ENCODE measurements at regions not wholly inside any gene's neighbourhood (a gene's known extent, or its start where the extent isn't known, plus 50 kb on each side); places are given as distances from the start of the nearest gene placed in this dataset.

GRCh38 chr2:2941205-2941604 lies 436.4 kb downstream of the EIPR1 start:
- Mint-ChIP-seq H3K4me3 (no peak overlapping the region), H3K36me3 (ENCODE audit: low read depth) (peaks cover 6% of the 10 kb centered on the region), H3K27ac (ENCODE audit: unreplicated experiment) (no peak overlapping the region), H3K4me1 (peaks cover 4% of the 10 kb centered on the region), H3K27me3 (ENCODE audit: low read depth) (no peaks in the 10 kb centered on the region), H3K9me3 (peaks cover 2% of the 10 kb centered on the region)
- no peak for TF ChIP-seq CTCF (conservative IDR thresholded peaks at IDR 0.05)
- no peak for DNase-seq (ENCODE audit: low read depth, low spot score)

GRCh38 chr2:2940702-2941101 lies 436.9 kb downstream of the EIPR1 start:
- Mint-ChIP-seq H3K4me1 (peaks cover 4% of the 10 kb centered on the region), H3K4me3 (no peak overlapping the region), H3K36me3 (ENCODE audit: low read depth) (peaks cover 6% of the 10 kb centered on the region), H3K27ac (ENCODE audit: unreplicated experiment) (no peak overlapping the region), H3K9me3 (peaks cover 2% of the 10 kb centered on the region), H3K27me3 (ENCODE audit: low read depth) (no peaks in the 10 kb centered on the region)
- no peak for DNase-seq (ENCODE audit: low read depth, low spot score)
- no peak for TF ChIP-seq CTCF (conservative IDR thresholded peaks at IDR 0.05)

GRCh38 chr2:2940061-2940460 lies 437.6 kb downstream of the EIPR1 start:
- no peak for TF ChIP-seq CTCF (conservative IDR thresholded peaks at IDR 0.05)
- Mint-ChIP-seq H3K9me3 (peaks cover 2% of the 10 kb centered on the region), H3K36me3 (ENCODE audit: low read depth) (peaks cover 6% of the 10 kb centered on the region), H3K4me3 (no peak overlapping the region), H3K4me1 (peaks cover 6% of the 10 kb centered on the region), H3K27ac (ENCODE audit: unreplicated experiment) (no peak overlapping the region), H3K27me3 (ENCODE audit: low read depth) (no peaks in the 10 kb centered on the region)
- DNase-seq (ENCODE audit: low read depth, low spot score): no peak

- no peaks in the 10 kb centered on the region for H3K27me3 Mint-ChIP-seq (ENCODE audit: low read depth)
- peaks cover 6% of the 10 kb centered on the region for H3K36me3 Mint-ChIP-seq (ENCODE audit: low read depth)
- DNase-seq (ENCODE audit: low read depth, low spot score): no peak
- H3K9me3 Mint-ChIP-seq: no peaks in the 10 kb centered on the region
- no peak for TF ChIP-seq CTCF (conservative IDR thresholded peaks at IDR 0.05)
- H3K27ac Mint-ChIP-seq (ENCODE audit: unreplicated experiment): no peak overlapping the region
- no peak overlapping the region for H3K4me3 Mint-ChIP-seq
- peaks cover 14% of the 10 kb centered on the region for H3K4me1 Mint-ChIP-seq
Measured at GRCh38 chr2:2939078-2939795, 438.4 kb downstream of the EIPR1 start.

- Mint-ChIP-seq H3K4me1 (peaks cover 22% of the 10 kb centered on the region), H3K4me3 (no peak overlapping the region), H3K36me3 (ENCODE audit: low read depth) (peaks cover 6% of the 10 kb centered on the region), H3K27me3 (ENCODE audit: low read depth) (no peaks in the 10 kb centered on the region), H3K27ac (ENCODE audit: unreplicated experiment) (no peak overlapping the region), H3K9me3 (no peaks in the 10 kb centered on the region)
- no peak for TF ChIP-seq CTCF (conservative IDR thresholded peaks at IDR 0.05)
- no peak for DNase-seq (ENCODE audit: low read depth, low spot score)
Measured at GRCh38 chr2:2938481-2938880, 439.1 kb downstream of the EIPR1 start.
